ENCODE measurements at regions not wholly inside any gene's neighbourhood (a gene's known extent, or its start where the extent isn't known, plus 50 kb on each side); places are given as distances from the start of the nearest gene placed in this dataset.

DNA sequence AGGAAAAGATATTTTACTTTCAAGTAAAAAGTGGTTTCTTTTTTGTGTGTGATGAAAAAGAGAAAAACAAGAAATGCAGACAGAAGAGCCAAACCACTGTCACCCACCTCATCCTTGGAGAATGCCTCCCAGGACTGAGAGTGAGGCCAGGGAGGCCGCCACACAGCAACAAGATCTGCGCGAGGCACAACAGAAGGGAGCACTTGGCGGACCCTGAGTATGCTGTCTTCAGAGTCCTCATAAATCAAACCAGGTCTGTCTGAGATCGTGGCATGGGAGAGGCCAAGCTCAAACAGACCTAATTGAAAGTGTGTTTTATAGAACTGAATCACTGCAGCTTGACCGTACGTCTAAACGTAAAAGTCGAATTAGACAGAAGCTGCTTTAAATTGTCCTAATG is 134.3 kb upstream of the VCX2 start:
- no peak for DNase-seq
- no peaks in the 10 kb centered on the region for H3K4me1 ChIP-seq
- no peaks in the 10 kb centered on the region for H3K36me3 ChIP-seq (ENCODE audit: insufficient read depth in 1 of 2, low read depth in 1 of 2)
- 64 to 76% (median 68%) methylated on average over 9 of the region's 9 CpGs for WGBS, 3 donors
- intact Hi-C loops (cut with DNase I) = no loop called here
- TF ChIP-seq, protein P1, sequence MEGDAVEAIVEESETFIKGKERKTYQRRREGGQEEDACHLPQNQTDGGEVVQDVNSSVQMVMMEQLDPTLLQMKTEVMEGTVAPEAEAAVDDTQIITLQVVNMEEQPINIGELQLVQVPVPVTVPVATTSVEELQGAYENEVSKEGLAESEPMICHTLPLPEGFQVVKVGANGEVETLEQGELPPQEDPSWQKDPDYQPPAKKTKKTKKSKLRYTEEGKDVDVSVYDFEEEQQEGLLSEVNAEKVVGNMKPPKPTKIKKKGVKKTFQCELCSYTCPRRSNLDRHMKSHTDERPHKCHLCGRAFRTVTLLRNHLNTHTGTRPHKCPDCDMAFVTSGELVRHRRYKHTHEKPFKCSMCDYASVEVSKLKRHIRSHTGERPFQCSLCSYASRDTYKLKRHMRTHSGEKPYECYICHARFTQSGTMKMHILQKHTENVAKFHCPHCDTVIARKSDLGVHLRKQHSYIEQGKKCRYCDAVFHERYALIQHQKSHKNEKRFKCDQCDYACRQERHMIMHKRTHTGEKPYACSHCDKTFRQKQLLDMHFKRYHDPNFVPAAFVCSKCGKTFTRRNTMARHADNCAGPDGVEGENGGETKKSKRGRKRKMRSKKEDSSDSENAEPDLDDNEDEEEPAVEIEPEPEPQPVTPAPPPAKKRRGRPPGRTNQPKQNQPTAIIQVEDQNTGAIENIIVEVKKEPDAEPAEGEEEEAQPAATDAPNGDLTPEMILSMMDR (IDR thresholded peaks at IDR 0.05) = no peak
- H3K9me3 ChIP-seq = no peaks in the 10 kb centered on the region
- no peak overlapping the region for H3K4me3 ChIP-seq
- H3K27me3 ChIP-seq (ENCODE audit: insufficient read depth in 3 of 3, low read length in 2 of 3) = no peaks in the 10 kb centered on the region
- no peak overlapping the region for H3K27ac ChIP-seq
- no peak for ATAC-seq

DNA sequence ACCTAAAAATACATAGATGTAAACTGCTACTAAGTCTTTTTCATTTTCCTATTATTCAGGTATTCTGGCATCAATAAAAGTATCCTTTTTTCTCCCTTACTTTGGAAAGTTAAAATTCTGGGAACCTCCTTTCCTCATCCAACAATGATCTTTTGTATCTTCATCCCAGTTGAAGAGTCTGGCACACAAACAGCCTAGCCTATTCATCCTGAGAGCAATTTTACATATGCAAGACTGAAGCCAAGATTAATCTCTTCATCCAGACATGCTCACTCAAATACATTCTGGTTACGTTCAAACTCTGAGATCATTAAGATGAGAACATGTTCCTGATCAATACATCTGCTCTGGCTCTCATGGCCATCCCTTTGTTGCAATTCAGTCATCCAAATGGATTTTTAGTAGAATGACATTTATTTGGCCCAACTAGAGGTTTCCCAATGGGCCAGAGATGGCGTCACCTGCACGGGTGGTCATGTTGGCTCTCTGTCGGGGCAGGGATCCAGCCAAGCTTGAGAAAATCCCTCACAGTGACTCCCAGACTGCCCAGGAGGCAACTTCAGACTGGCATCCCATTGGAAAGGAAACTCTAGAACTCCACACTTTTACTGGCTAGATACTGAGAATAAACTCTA is 135.3 kb upstream of the VCX2 start:
- H3K4me3 ChIP-seq = no peak overlapping the region
- ATAC-seq = no peak
- intact Hi-C loops (cut with DNase I) = no loop called here
- H3K9me3 ChIP-seq = no peaks in the 10 kb centered on the region
- no peaks in the 10 kb centered on the region for H3K27me3 ChIP-seq (ENCODE audit: insufficient read depth in 3 of 3, low read length in 2 of 3)
- no peaks in the 10 kb centered on the region for H3K4me1 ChIP-seq
- DNase-seq = no peak
- no peak overlapping the region for H3K27ac ChIP-seq
- H3K36me3 ChIP-seq (ENCODE audit: insufficient read depth in 1 of 2, low read depth in 1 of 2) = no peaks in the 10 kb centered on the region
- TF ChIP-seq, protein P1 (IDR thresholded peaks at IDR 0.05) = no peak
- WGBS, 3 donors = 54 to 74% (median 63%) methylated on average over 3 to 4 of the region's 4 CpGs

DNA sequence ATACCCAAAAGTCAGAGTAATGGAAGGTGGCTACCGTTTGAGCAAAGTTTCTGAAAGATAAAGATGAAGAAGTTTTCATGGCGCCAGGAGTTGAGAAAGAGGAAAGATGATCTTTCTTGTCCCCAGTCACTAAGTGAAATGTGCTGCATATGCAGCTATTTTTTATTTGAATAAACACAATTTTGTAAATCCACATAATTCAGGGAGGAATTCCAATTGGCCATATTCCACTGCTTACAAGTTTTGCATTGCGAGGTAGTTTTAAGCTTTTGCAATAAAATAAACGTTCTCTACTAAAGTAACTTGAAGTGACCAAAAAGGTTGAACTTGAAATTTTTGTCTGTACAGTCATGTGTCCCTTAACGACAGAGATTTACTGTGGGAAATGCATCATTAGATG is 139.3 kb upstream of the VCX2 start:
- H3K36me3 ChIP-seq (ENCODE audit: insufficient read depth in 1 of 2, low read depth in 1 of 2) = no peaks in the 10 kb centered on the region
- no peak for ATAC-seq
- H3K9me3 ChIP-seq = no peaks in the 10 kb centered on the region
- no peak overlapping the region for H3K4me3 ChIP-seq
- no peaks in the 10 kb centered on the region for H3K4me1 ChIP-seq
- WGBS, 3 donors = 78 to 84% (median 83%) methylated on average over 5 of the region's 5 CpGs
- intact Hi-C loops (cut with DNase I) = no loop called here
- H3K27ac ChIP-seq = no peak overlapping the region
- no peaks in the 10 kb centered on the region for H3K27me3 ChIP-seq (ENCODE audit: insufficient read depth in 3 of 3, low read length in 2 of 3)
- no peak for DNase-seq
- TF ChIP-seq, protein P1 (IDR thresholded peaks at IDR 0.05) = no peak

GRCh38 chrX:8313844-8314243 is 142.8 kb upstream of the VCX2 start:
- DNase-seq = no peak
- no peaks in the 10 kb centered on the region for H3K4me1 ChIP-seq
- H3K4me3 ChIP-seq = no peak overlapping the region
- H3K27me3 ChIP-seq (ENCODE audit: insufficient read depth in 3 of 3, low read length in 2 of 3) = no peaks in the 10 kb centered on the region
- TF ChIP-seq, protein P1 (IDR thresholded peaks at IDR 0.05) = no peak
- no peak overlapping the region for H3K27ac ChIP-seq
- no peaks in the 10 kb centered on the region for H3K9me3 ChIP-seq
- no peaks in the 10 kb centered on the region for H3K36me3 ChIP-seq (ENCODE audit: insufficient read depth in 1 of 2, low read depth in 1 of 2)
- intact Hi-C loops (cut with DNase I) = no loop called here
- WGBS, 3 donors = 80 to 85% (median 82%) methylated on average over 5 of the region's 5 CpGs
- no peak for ATAC-seq

GRCh38 chrX:8314881-8315280 is 143.8 kb upstream of the VCX2 start:
- TF ChIP-seq, protein P1 (IDR thresholded peaks at IDR 0.05) = no peak
- no peak overlapping the region for H3K4me3 ChIP-seq
- H3K9me3 ChIP-seq = no peaks in the 10 kb centered on the region
- no peaks in the 10 kb centered on the region for H3K36me3 ChIP-seq (ENCODE audit: insufficient read depth in 1 of 2, low read depth in 1 of 2)
- no peaks in the 10 kb centered on the region for H3K4me1 ChIP-seq
- 76 to 83% (median 82%) methylated on average over 4 of the region's 4 CpGs for WGBS, 3 donors
- ATAC-seq (no peak), DNase-seq (no peak)
- no peaks in the 10 kb centered on the region for H3K27me3 ChIP-seq (ENCODE audit: insufficient read depth in 3 of 3, low read length in 2 of 3)
- intact Hi-C loops (cut with DNase I) = no loop called here
- H3K27ac ChIP-seq = no peak overlapping the region
